NCI-H1105 treated with DMSO at 0.1 percent for 48 hours (cell line): ENCODE measurements at regions not wholly inside any gene's neighbourhood (a gene's known extent, or its start where the extent isn't known, plus 50 kb on each side); places are given as distances from the start of the nearest gene placed in this dataset.

Experiments
- DNase-seq: peaks from one replicate; lab custom pipeline; 2025; lab: John Stamatoyannopoulos, UW

DNA sequence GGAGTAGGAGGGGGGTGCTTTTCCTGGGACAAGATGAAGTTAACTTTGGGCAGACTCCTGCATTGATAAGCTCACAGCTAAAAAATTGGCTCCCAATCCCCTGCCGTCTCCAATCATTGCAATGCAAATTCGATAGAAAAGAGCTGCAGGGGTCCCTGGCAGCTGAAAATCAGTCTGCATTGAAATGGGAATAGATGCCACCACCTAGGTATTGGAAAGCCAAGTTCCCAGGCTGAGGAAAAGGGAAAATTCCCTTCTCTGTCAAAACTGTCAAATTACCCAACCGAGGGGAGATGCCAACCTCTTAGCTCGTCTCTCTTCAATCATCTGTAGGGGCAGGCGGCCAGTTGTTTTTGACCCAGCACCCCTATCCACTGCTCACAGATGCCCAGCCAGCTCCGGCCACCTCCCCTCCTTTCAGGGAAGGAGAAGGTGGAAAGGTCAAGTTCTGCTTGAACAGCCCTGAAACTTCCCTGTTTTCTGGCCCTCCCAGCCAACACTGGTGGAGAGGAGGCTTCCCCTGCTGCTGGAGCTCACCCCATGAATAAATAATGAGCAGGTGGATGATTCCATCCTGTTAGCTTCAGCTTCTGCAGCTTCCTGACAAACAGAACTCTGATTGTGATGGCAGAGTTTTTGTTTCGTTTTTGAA is 916.3 kb downstream of the TBC1D22A start:
- no peak for DNase-seq

DNA sequence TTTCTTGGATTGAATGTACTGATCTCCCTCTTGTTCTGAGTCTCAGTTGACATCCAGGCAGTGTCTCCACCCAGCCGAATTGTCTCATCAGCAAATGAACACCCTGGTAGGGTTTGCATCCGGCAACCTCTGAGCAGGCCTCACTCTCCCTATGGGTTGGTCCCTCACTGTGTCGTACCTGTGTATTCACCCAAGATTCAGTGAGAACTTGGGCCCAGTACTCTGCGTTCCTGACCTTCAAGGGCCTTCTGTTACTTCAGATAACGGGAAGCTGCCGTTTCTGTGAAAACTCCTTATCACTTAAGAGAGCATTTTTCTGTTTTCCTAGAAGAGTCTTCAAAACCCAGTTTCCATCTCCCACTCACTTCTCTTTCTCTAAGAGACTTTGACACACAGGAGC is 915.6 kb downstream of the TBC1D22A start:
- no peak for DNase-seq

DNA sequence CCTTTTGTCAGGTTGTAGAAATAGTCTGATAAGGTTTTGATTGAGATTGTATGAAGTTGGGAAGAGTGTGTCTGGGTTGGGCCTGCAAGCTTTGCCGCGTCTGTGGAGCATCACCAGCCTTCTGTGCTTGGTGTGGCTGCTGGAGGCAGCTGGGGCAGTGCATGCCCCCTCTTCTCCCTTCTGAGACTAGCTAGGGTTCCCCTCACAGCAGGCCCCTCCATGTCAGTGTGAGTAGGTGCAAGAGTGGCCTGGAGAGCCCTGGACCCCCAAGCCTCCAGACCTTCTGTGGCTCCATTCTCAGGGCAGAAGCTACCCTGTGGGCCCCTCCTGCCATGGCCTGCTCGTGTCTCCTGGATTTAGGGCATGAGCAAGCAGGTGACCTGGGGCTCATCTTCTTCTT is 914.2 kb downstream of the TBC1D22A start:
- DNase-seq = no peak

DNA sequence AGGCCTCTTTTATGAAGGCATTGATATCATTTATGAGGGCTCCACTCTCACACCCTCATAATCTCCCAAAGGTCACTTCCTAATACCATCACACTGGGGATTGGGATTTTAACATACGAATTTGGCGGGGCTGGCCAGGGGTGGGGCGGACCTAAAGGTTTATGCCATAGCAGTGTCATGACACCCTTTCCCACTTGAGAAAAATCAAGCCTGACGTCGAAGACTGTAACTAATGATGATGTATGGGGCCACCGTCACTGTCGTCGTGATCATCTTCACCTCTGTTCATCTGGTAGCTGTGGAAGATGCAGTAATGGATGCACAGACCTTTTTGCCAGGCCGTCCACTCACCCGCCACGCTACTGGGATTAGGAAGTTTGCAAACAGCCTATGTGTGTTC is 912.1 kb downstream of the TBC1D22A start:
- DNase-seq = no peak

DNA sequence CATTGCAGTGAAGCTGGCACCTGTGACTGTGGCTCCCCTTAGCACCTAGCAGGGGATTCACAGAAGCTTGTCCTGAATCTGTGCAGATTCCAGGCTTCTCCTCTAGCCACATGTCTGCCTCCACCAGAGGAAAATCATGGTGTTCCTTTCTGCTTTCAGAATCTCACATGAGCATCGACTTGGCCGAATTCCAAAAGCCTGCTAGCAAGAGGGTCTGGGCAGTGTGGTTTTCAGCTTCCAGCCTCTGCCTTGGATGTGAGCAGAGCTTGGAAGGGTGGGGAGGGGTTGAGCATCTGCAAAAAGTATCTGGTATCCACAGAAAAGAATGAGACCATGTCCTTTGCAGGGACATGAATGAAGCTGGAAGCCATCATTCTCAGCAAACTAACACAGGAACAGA is 911.1 kb downstream of the TBC1D22A start:
- no peak for DNase-seq

DNA sequence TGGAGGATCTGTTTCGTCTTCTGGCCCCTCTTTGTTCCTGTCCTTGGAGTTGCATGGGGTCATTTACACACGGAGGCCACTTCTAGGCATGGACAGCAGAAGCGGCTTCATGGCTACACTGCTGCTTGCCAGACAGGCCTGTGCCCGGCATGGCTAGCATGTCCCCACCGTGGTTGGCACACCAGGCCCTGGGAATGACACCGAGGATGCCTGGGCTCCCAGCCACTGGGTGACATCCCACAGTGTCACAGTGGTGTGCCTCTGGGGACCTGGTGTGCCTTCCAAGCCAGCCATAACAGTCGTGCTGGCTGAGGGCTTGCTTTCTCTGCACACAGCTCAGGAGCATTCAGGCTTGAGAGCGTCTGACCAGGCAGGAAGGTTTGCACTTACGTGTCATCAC is 910.1 kb downstream of the TBC1D22A start:
- no peak for DNase-seq

DNA sequence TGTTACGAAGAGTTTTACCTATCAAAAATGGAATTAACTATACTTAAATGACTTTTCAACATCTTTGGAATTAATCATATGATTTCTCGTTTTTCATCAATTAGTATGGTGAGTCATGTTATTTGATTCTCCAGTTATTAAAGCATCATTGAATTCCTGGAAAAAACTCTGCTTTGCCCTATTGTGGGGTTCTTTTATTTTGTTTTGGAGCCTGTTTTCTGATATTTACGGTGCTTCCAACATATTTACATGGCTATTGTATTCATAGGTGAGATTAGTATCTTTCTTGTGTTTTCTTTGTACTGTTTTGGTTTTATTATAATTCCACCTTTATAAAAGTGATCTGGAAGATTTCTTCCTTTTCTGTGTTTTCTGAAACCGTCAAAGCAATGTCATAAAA is 902.7 kb downstream of the TBC1D22A start:
- DNase-seq = no peak

DNA sequence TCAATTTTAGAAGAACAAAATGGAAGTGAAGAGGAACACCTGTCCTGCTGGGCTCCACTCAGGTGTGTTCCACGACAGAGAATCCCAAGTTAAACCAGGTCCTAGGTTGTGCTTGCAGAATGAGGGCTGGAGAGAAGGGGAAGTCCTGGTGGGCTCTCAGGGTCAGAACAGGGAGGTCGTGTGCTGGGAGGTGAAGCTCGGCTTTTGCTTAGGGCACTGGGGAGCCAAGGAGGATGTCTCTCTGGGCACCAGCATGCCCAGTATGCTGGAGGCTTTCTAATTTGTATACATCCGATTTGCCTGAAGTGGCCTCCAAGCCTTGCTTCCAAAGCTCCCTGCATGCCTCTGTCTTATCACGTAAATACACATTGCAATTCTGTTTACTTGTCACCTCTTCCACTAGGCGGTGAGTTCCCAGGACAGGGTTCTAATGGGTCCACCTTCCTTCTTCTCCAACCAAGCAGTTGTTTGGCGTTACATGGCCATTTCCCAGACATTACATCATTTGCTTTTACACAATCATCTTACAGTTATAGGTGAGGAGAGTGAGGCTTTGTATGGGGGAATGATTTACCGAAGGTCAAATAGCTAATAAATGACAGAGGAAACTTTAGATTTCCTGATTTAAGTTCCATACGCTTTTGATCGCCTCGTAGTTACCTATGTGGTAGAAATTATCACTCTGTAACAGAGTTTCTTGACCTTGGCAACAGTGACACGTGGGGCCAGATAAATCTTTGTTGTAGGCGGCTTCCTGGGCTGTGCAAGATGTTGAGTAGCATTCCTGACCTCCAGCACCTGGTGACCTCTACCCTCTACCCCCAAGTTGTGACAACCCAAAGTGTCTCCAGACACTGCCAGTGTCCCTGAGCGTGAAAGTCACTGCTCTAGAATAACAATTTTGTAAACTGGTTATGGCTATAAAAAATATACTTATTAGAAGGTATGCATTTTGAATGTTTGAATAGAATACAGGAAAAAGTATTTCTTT is 901.5 kb downstream of the TBC1D22A start:
- DNase-seq = no peak

DNA sequence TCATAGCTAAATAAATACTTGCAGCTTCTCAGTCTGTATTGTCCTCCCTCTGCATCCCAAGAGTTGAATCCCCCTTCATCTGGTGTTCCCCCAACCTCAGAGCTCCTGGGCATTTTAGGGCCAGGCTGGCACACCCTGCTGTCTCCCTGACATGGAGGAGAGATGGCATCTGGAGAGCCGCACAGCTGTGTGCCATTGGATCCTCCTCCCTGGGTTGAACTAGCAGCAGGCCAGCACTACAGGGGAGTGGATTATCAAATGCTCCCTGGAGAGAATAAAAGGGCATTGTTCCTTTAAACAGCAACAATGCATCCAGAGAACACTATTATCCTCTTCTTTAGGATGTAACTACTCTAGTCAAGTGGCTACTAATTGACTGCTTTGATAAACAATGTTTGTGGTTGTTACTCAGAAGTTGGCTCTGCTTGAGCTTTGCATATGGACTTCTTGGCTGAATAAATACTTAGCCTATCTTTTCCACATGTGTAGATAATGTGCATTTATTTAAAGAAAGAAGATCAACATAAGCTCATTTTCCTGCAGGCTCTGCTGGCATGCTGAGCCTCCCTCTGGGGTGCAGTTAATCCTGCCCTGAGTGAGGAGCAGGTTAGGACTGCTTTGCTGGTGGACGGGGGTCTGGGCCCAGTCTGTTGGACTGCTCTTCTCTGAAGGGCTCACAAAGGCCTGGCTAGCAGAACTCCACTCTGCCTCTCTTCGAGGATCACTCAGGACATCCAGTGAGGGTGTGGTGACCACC is 897.2 kb downstream of the TBC1D22A start:
- peak; percentile 85 for DNase-seq

DNA sequence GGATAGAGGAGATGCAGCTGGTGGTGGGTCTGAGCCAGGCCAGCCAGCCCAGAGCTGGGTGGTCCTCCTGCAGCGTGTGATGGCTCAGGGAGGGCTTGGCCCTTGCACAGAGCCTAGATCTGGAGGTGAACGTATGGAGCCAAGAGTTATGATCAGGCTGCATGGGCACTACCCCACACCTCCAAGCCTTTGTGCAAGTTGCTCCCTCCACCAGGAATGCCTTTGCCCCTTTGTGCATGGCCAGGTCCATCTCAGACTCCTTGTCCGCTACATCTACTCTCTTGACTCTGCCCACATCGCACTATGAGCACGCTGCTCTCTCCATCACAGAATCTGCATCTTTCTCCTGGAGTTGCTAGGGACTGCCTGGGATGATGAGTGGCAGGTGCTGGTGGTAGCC is 895.7 kb downstream of the TBC1D22A start:
- no peak for DNase-seq

DNA sequence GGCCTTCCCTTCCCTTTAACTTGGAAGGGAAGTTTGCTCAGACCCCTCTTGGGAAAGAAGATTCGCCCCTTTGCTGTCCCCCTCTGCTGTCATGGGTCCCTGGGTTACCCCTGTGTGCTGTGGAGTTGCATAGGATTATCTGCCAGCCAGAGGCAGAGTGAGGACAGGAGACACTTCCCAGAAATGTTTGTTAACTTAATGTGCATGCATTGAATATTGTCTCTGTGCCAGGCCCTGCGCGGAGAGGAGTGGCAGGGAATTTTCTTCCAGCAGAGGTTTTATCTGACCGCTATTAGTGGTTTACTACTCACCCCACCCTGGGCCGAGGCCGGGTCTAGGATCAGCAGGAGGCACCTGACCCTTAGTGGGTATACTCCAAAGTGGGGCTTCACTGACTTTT is 894.8 kb downstream of the TBC1D22A start:
- no peak for DNase-seq

DNA sequence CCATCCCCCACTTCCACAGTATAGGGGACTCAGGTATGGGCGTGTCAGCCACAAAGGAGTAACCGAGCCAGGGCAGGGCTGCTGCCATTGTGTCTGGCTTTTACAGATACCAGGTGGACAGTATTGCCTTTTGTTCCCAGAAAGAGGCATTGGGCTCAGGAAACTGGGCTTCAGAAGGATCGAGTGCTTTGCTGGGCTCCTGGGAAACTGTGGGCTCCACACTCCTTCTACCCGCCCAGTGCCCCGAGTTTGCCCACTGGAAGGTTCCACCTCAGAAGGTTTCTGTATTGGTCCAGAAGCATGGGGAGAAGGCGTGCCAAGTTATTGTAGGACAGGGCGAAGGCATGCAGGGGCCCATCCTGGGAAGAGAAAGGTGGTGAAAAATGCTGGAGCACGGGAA is 894.4 kb downstream of the TBC1D22A start:
- DNase-seq = no peak

DNA sequence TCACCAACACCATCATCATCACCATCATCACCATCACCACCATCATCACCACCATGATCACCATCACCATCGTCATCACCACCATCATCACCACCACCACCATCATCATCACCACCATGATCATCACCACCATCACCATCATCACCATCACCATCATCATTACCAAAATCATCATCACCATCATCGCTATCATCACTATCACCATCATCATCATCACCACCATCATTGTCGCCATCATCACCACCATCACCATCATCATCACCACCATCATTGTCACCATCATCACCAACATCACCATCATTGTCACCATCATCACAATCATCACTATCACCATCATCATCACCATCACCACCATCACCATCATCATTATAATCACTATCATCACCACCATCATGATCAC is 893.5 kb downstream of the TBC1D22A start:
- no peak for DNase-seq

DNA sequence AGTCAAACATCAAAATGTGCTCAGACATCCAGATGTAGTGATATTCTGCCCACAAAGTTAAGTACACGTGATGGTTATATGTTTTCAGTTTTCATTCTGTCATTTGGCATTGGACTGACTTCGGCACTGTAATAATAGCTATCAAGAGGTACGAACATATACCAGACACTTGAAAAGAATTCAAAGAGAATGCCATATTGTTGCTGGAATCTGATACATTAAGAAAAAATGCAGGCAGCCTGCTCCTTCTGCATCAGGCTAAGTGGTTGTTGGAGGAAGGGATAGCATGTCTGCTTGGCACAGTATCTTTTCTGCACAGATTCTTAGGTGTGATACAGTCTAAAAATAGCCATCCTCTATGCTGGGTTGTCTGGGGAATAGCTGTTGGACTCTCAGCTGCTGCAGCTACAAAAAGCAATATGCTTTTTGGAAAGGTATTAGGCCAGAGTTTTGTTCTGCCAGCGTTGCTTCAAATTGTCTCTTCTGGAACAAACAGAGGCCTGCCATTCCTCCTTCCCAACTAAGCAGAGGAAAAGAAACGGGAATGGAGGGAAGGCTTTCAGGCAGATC is 892.6 kb downstream of the TBC1D22A start:
- no peak for DNase-seq

DNA sequence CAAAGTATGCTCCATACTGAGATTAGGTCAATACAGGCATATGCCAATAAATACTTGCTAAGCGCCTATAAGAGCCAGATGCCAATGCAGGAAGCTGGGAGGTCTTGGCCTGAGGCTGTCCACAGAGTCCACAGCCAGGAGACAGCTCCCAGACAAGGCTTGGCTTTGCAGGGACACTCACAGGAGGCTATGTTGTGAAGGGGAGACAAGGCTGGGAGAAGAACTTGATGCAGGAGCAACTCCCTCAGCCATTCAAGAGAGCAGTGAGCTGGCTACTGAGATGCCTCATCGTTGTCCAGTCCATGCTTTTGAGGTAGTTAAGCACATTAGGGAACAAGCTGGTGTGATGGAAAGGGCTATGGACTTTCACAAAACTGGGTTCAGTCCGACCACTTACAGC is 891.5 kb downstream of the TBC1D22A start:
- DNase-seq = no peak

DNA sequence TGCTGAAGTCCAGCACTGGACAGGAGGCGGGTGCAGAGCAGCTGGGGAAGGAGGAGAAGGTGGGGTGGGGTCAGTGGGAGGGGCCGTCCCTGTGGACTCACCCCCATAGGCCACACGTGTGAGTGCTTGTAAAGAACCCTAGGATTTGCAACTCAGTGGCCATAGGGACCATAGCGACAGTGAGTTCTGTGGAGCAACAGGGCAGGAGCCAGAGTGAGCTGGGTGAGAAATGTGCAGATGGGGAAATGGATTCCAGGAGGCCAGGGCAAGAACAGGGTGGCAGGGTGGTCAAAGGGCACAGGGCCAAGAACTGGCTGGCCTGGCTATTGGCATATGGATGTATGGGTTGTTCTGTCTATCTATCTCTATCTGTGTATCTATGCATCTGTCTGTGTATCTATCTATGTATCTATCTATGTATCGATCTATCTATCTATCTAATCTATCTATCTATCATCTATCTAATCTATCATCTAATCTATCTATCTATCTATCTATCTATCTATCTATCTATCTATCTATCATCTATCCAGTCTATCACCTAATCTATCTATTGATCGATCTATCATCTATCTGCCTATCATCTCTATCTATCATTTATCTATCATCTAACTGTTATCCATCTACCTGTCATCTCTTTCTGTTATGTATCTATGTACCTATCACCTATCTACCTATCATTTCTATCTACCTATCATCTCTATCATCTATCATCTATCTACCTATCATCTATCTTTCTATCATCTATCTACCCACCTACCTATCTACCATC is 889.0 kb downstream of the TBC1D22A start:
- DNase-seq = no peak

DNA sequence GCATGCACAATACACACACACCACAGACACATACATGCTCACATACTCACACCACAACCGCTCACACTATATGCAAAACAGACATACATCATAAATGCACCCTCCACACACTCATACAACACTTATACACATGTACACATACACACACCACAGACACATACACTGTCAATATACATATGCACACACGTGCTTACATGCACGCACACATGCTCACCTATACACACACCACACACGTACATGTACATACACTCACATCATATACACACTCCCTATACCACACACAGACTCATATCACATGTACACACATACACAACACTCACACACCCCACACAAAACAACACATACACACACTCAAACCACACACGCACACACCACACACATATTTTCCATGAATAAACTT is 885.3 kb downstream of the TBC1D22A start:
- no peak for DNase-seq

DNA sequence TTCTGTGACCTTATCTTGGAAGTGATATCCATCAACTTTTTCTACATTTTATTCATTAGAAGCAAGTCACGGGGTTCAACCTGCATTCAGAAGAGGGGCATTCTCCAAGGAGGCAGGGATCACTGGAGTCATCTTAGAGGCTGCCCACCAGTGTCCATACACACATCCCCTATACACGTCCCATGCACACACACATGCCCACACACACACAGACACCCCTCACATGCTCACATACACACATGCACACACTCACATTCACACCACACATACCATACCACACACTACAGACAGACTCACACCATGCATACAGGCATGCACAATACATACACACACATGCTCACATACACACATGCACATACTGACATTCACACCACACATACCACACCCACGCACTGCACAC is 884.7 kb downstream of the TBC1D22A start:
- no peak for DNase-seq

DNA sequence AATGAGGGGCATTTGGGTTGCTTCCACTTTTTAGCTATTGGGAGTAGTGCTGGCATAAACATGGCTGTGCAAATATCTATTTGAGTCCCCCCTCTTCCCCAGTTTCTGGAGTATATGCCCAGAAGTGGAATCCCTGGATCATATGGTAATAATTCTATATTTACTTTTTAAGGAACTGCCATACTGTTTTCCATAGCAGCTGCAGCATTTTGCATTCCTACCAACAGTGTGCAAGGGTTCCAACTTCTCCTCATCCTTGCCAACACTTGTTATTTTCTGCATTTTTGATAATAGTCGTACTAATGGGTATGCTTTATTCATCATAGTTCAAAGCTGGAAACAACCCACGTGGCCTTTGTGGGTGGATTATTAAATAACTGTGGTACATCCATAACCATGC is 883.5 kb downstream of the TBC1D22A start:
- no peak for DNase-seq

DNA sequence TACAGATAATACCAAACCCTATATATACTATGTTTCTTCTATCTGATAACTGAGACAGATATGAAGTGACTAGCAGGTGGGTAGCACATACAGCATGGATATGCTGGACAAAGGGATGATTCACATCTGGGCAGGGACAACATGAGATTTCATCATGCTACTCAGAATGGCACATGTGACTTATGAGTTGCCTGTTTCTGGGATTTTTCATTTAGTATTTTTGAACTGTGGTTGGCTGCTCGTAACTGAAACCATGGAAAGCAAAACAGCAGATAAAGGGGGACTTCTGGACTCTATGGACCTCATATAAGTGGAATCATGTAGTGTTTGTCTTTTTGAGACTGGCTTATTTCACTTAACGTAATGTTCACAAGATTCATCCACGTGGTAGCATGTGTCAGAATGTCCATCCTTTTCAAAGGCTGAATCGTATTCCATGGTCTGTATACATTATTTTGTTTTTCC is 883.0 kb downstream of the TBC1D22A start:
- no peak for DNase-seq

DNA sequence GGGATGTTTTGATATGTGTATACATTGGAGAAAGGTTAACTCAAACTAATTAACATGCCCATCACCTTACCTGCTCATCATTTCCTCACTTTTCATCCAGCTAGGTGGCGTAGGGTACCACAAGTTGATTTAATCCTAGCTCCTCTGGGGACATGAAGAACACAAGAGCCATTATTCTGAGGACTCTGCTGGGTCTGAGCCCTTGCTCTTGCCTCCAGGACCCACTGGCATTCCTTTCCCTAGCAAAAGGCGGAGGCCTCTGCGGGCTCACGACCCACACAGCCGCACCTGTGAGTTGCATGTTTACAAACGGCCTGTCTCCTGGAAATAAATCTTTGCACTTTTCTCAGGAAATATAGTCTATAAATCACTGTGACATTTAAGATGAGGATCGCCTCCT is 871.9 kb downstream of the TBC1D22A start:
- DNase-seq = no peak

DNA sequence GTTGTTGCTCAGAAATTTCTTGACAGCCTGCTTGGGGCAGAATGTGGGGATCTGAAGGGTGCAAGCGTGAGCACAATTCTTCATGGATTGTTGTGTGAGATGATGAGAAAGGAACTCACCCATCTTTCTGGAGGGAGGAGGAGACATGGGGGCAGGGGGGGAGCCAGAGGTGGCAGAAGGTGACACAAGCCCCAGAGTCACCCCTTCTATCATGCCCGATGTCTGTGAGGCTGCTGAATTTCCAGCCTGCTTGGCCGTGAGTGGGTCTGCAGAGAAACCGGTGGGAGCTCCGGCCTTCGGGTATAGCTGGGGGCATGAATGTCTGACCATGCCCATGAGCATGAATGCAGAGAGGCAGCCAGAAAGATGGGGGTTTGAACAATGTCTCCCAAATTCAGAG is 870.7 kb downstream of the TBC1D22A start:
- no peak for DNase-seq
